ENCODE measurements at regions not wholly inside any gene's neighbourhood (a gene's known extent, or its start where the extent isn't known, plus 50 kb on each side); places are given as distances from the start of the nearest gene placed in this dataset.

DNA sequence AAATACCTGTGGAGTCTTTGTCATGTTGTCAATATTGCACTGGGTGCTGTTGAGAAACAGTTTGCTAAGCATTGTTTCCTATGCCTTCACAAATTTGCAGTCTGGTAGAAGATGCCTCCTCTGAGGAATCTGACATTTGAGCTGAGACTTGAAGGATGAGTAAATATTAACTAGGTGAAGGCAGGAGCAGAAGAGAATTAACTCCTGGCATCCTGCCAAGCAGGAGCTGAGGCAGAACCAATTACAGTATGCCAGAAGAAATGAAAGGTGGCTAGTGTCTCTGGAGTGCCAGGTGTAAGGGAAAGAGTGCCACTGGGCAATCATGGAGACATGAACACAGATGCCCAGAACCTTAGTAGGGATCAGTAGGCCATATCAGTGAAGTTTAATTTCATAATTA is 1778.2 kb upstream of the PCDH10 start:
- TF ChIP-seq, protein P1, sequence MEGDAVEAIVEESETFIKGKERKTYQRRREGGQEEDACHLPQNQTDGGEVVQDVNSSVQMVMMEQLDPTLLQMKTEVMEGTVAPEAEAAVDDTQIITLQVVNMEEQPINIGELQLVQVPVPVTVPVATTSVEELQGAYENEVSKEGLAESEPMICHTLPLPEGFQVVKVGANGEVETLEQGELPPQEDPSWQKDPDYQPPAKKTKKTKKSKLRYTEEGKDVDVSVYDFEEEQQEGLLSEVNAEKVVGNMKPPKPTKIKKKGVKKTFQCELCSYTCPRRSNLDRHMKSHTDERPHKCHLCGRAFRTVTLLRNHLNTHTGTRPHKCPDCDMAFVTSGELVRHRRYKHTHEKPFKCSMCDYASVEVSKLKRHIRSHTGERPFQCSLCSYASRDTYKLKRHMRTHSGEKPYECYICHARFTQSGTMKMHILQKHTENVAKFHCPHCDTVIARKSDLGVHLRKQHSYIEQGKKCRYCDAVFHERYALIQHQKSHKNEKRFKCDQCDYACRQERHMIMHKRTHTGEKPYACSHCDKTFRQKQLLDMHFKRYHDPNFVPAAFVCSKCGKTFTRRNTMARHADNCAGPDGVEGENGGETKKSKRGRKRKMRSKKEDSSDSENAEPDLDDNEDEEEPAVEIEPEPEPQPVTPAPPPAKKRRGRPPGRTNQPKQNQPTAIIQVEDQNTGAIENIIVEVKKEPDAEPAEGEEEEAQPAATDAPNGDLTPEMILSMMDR (IDR thresholded peaks at IDR 0.05; ENCODE audit: extremely low read depth, missing control alignments) = no peak
- DNase-seq (ENCODE audit: low spot score) = no peak

DNA sequence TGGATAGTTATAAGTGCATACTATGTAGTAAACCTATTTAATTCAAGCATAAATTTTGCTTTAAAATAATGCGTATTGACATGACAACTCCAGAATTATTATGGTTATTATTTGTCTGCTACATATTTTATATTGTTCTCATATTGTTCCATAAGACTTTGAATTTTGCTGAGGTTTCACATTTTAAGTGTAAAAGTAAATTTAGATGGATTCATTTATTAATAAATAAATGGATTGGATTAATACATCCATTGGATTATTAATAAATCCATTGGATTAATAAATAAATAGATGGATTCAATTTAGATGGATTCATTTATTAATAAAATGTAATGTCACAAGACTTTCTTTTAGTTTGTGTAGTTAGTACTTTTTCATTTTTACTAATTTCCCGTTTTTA is 1768.0 kb upstream of the PCDH10 start:
- TF ChIP-seq, protein P1 (IDR thresholded peaks at IDR 0.05; ENCODE audit: extremely low read depth, missing control alignments) = no peak

DNA sequence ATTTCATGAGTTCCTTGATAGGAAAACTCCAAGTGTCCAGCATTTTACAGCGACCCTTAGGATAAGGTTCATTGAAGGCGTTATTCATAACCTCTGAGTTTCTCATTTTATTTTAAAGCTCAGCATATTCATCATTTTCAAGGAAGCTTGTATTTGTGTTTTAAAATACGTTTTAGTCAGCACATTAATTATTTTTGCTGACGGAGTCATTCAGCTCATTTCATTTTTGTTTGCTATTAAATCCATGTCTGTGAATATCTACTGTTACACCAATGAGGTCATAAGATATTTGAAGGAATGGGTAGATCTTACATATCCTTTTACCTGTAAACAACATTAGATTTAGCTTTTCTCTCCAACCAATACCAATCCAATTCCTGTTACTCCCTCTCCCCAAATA is 1766.3 kb upstream of the PCDH10 start:
- TF ChIP-seq, protein P1 (IDR thresholded peaks at IDR 0.05; ENCODE audit: extremely low read depth, missing control alignments) = no peak

More for the DNA sequence above, 1768.0 kb upstream of the PCDH10 start:
- DNase-seq (ENCODE audit: low spot score) = no peak

DNA sequence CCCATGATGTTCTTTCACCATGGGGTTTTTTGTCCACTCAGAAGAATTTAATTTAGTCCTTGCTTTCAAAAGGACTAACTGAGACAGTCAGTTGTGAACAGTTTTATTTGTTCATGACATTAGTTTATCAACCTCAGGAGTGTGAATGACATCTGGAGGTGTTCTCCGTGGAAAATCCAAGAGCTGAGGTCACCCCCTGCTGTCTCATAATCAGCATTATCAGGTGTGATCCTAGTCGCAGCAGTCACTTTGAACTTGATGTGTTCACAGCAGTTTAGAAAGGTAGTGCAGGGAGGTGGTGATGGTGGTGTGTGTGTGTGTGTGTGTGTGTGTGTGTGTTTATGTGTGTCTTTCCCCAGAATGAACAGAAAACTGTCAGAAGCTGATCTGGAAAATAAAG is 1760.8 kb upstream of the PCDH10 start:
- TF ChIP-seq, protein P1 (IDR thresholded peaks at IDR 0.05; ENCODE audit: extremely low read depth, missing control alignments) = no peak

More for the DNA sequence above, 1766.3 kb upstream of the PCDH10 start:
- no peak for DNase-seq (ENCODE audit: low spot score)

DNA sequence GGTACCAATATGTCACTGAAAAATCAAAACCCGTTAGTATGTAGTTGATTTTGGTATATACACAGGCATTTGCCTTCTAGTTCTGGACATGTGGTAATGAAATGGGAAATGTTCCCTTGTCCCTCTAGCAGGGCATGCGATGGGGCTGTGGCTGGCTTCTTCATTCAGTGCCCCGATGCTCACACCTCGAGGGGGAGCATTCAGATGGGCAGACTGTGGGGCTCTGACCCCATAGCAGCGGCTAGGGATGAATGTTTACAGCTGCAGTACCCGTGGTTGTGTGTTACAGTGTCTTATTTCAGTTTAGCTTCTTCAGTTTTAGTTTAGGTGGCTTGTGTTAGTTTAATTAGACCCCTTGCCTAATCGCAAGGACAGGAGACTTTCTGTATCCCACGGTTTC is 1741.0 kb upstream of the PCDH10 start:
- DNase-seq (ENCODE audit: low spot score) = no peak
- TF ChIP-seq, protein P1 (IDR thresholded peaks at IDR 0.05; ENCODE audit: extremely low read depth, missing control alignments) = no peak

More for the DNA sequence above, 1760.8 kb upstream of the PCDH10 start:
- no peak for DNase-seq (ENCODE audit: low spot score)

DNA sequence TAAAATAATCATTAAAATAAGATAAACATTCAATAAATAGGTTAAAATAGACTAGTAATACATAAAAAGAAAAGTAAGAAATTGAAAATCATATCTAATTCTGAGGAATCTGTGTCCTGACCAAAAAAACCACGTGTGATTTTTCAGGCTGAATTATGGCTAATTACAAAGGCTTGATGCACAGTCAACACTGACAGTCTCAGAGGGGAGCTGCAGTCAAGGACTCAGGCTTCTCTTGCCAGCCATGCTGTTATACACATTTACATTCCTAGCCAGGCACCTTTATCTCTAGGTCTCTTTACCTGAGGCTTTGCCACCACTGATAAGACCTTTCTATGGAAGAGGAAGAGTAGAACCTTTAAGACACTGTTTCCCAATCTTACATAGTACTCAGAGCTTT is 1737.7 kb upstream of the PCDH10 start:
- TF ChIP-seq, protein P1 (IDR thresholded peaks at IDR 0.05; ENCODE audit: extremely low read depth, missing control alignments) = no peak
- DNase-seq (ENCODE audit: low spot score) = no peak

DNA sequence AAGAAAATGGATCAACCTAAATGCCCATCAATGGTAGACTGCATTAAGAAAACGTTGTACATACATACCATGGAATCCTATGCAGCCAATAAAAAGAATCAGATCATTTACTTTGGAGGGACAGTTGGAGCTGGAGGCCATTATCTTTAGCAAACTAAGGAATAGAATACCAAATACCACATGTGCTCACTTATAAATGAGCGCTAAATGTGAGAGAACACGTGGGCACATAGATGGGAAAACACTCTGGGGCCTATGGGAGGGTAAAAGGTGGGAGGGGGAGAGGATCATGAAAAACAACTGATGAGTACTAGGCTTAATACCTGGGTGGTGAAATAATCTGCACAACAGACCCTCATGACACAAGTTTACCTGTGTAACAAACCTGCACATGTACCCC is 1729.9 kb upstream of the PCDH10 start:
- TF ChIP-seq, protein P1 (IDR thresholded peaks at IDR 0.05; ENCODE audit: extremely low read depth, missing control alignments) = no peak
- no peak for DNase-seq (ENCODE audit: low spot score)

Measured in GM20000 (cell line).